Superior temporal gyrus (tissue), 1 donor: ENCODE measurements at regions not wholly inside any gene's neighbourhood (a gene's known extent, or its start where the extent isn't known, plus 50 kb on each side); places are given as distances from the start of the nearest gene placed in this dataset.
"Not testable (repeated sequence)": the region's sequence is repeated elsewhere in the genome, so short reads cannot be mapped to it uniquely, and the experiment has no call there.

Experiments
- DNase-seq: peaks from one replicate; pipeline ENCODE4 v3.0.0-alpha.2; 2016; ENCODE audit errors: extremely low spot score

- DNase-seq = no peak
These were observed 122.0 kb upstream of the CARMIL1 start for GRCh38 chr6:25157183-25157582.

GRCh38 chr6:25157842-25158241, 121.3 kb upstream of the CARMIL1 start:
- no peak for DNase-seq

- not testable (repeated sequence) for DNase-seq
These were observed 119.0 kb upstream of the CARMIL1 start for GRCh38 chr6:25160134-25160533.

- no peak for DNase-seq
These were observed 114.0 kb upstream of the CARMIL1 start for GRCh38 chr6:25165177-25165576.

GRCh38 chr6:25165800-25166199, 113.4 kb upstream of the CARMIL1 start:
- no peak for DNase-seq

- DNase-seq = no peak
These were observed 112.0 kb upstream of the CARMIL1 start for GRCh38 chr6:25166955-25167748.

- DNase-seq = no peak
These were observed 111.2 kb upstream of the CARMIL1 start for GRCh38 chr6:25167961-25168360.

GRCh38 chr6:25168637-25169036, 110.5 kb upstream of the CARMIL1 start:
- DNase-seq = no peak

GRCh38 chr6:25169553-25169952, 109.6 kb upstream of the CARMIL1 start:
- DNase-seq = no peak

- DNase-seq = no peak
These were observed 109.2 kb upstream of the CARMIL1 start for GRCh38 chr6:25169961-25170360.

- no peak for DNase-seq
These were observed 108.5 kb upstream of the CARMIL1 start for GRCh38 chr6:25170640-25171039.

GRCh38 chr6:25171301-25171700, 107.9 kb upstream of the CARMIL1 start:
- DNase-seq = no peak

GRCh38 chr6:25172819-25173218, 106.4 kb upstream of the CARMIL1 start:
- no peak for DNase-seq

- no peak for DNase-seq
These were observed 105.9 kb upstream of the CARMIL1 start for GRCh38 chr6:25173246-25173645.

GRCh38 chr6:25173951-25174474, 105.2 kb upstream of the CARMIL1 start:
- peak; percentile 41 for DNase-seq

GRCh38 chr6:25174678-25175077, 104.5 kb upstream of the CARMIL1 start:
- no peak for DNase-seq

GRCh38 chr6:25175196-25175595, 104.0 kb upstream of the CARMIL1 start:
- DNase-seq = no peak

GRCh38 chr6:25175681-25176080, 103.5 kb upstream of the CARMIL1 start:
- DNase-seq = no peak

GRCh38 chr6:25176466-25176865, 102.7 kb upstream of the CARMIL1 start:
- DNase-seq = no peak

- no peak for DNase-seq
These were observed 101.6 kb upstream of the CARMIL1 start for GRCh38 chr6:25177500-25178028.

GRCh38 chr6:25178336-25179035, 100.7 kb upstream of the CARMIL1 start:
- no peak for DNase-seq

- DNase-seq = no peak
These were observed 100.0 kb upstream of the CARMIL1 start for GRCh38 chr6:25179051-25179778.
